Esophagus muscularis mucosa (tissue), 4 donors: ENCODE measurements at regions not wholly inside any gene's neighbourhood (a gene's known extent, or its start where the extent isn't known, plus 50 kb on each side); places are given as distances from the start of the nearest gene placed in this dataset.

ENCODE experiments used
- DNase-seq: peaks from one replicate; pipeline ENCODE4 v3.0.0-alpha.2; 2017; ENCODE audit errors: extremely low spot score
- H3K27ac ChIP-seq, 4 donors: fragments of 200-600 bp; sonication (generic); replicated peaks in 1 of 4; 1 replicate in 3 of 4; 2 replicates in 1 of 4; pipeline ENCODE4 v1.5.1; 2016 to 2019; ENCODE audit warnings: mild to moderate bottlenecking in 1 of 4
- H3K27me3 ChIP-seq, 4 donors: fragments of 200-600 bp; sonication (generic); one replicate each; pipeline versions ENCODE4 v1.5.1 to v1.6.0; 2016 to 2019
- H3K36me3 ChIP-seq, 4 donors: fragments of 200-600 bp; sonication (generic); one replicate each; pipeline ENCODE4 v1.5.1; 2016 to 2019
- H3K4me1 ChIP-seq, 4 donors: fragments of 200-600 bp; sonication (generic); one replicate each; pipeline ENCODE4 v1.5.1; 2016 to 2019
- H3K4me3 ChIP-seq, 4 donors: fragments of 200-600 bp; sonication (generic); 1 replicate in 2 of 4; 2 replicates in 2 of 4; pipeline ENCODE4 v1.5.1; 2016 to 2019; ENCODE audit warnings: mild to moderate bottlenecking in 4 of 4, moderate library complexity in 1 of 4
- H3K9me3 ChIP-seq, 4 donors: fragments of 200-600 bp; sonication (generic); 1 replicate in 3 of 4; 2 replicates in 1 of 4; pipeline ENCODE4 v1.5.1; 2016 to 2019
- CTCF ChIP-seq, 3 experiments: fragments of 200-600 bp in 2 of 3; fragments of 450-650 bp in 1 of 3; sonication (generic) in 2 of 3; IDR thresholded peaks; one replicate each; pipeline ENCODE4 v1.5.1; 2017 to 2019; ENCODE audit warnings: antibody characterized with exemption in 3 of 3, mild to moderate bottlenecking in 2 of 3, moderate library complexity in 1 of 3
- EP300 ChIP-seq: sonication (generic); formaldehyde crosslinking; IDR thresholded peaks from one replicate; pipeline ENCODE4 v1.6.1; 2017; ENCODE audit warnings: antibody characterized with exemption
- POLR2A ChIP-seq: fragments of 450-650 bp; IDR thresholded peaks from one replicate; pipeline ENCODE4 v1.6.1; 2017; ENCODE audit warnings: antibody characterized with exemption, moderate library complexity, mild to moderate bottlenecking, low read depth
- POLR2AphosphoS5 ChIP-seq, 2 donors: sonication (generic); formaldehyde crosslinking; IDR thresholded peaks; one replicate each; pipeline ENCODE4 v1.6.1; 2017; ENCODE audit warnings: antibody characterized with exemption in 2 of 2
- WGBS: methylation state at CpG from one replicate; pipeline ENCODE4 v1.1.5; 2018; 5-methylcytosine and 5-hydroxymethylcytosine counted together
- intact Hi-C: fragments of 100-400 bp; cut with DNase I; formaldehyde crosslinking; loops from one replicate; pipeline ENCODE4 v1.15.1; 2023

- Histone ChIP-seq H3K36me3 (no peaks in the 10 kb centered on the region), H3K27me3 (peaks cover 0 to 7% (median 0%) of the 10 kb centered on the region in 4 donors), H3K4me1 (peaks cover 0 to 4% (median 0%) of the 10 kb centered on the region in 4 donors), H3K4me3 (no peak overlapping the region), H3K27ac (no peak overlapping the region), H3K9me3 (no peaks in the 10 kb centered on the region)
- DNase-seq: peak; percentile 17
- TF ChIP-seq CTCF (IDR thresholded peaks at IDR 0.05): no peak
- no peak for TF ChIP-seq POLR2A
- no peak for TF ChIP-seq EP300
- TF ChIP-seq POLR2AphosphoS5 (IDR thresholded peaks at IDR 0.05): no peak
- intact Hi-C loops: no loop called here
- WGBS: 97% methylated on average over 17 of the region's 17 CpGs
Measured at GRCh38 chr18:78239090-78239457, 740.5 kb upstream of the SALL3 start.

GRCh38 chr18:78240101-78240500, 739.5 kb upstream of the SALL3 start:
- no peak for DNase-seq
- no peak overlapping the region for H3K4me3 ChIP-seq
- H3K9me3 ChIP-seq: no peaks in the 10 kb centered on the region
- WGBS: 88% methylated on average over 13 of the region's 13 CpGs
- no peaks in the 10 kb centered on the region for H3K36me3 ChIP-seq
- H3K27ac ChIP-seq: no peak overlapping the region
- peaks cover 0 to 4% (median 0%) of the 10 kb centered on the region in 4 donors for H3K4me1 ChIP-seq
- TF ChIP-seq POLR2AphosphoS5 (IDR thresholded peaks at IDR 0.05): no peak
- no peak for TF ChIP-seq EP300
- no peak for TF ChIP-seq POLR2A
- no peak for TF ChIP-seq CTCF (IDR thresholded peaks at IDR 0.05)
- H3K27me3 ChIP-seq: peaks cover 0 to 7% (median 0%) of the 10 kb centered on the region in 4 donors
- intact Hi-C loops: no loop called here

GRCh38 chr18:78240627-78241252, 738.9 kb upstream of the SALL3 start:
- H3K36me3 ChIP-seq: no peaks in the 10 kb centered on the region
- no peak for TF ChIP-seq POLR2A
- TF ChIP-seq CTCF (IDR thresholded peaks at IDR 0.05): no peak
- no peak for TF ChIP-seq EP300
- no peak for TF ChIP-seq POLR2AphosphoS5 (IDR thresholded peaks at IDR 0.05)
- DNase-seq: no peak
- intact Hi-C loops: no loop called here
- no peak overlapping the region for H3K27ac ChIP-seq
- no peaks in the 10 kb centered on the region for H3K9me3 ChIP-seq
- H3K4me1 ChIP-seq: peaks cover 0 to 4% (median 0%) of the 10 kb centered on the region in 4 donors
- 71% methylated on average over 16 of the region's 16 CpGs for WGBS
- peaks cover 0 to 11% (median 0%) of the 10 kb centered on the region in 4 donors for H3K27me3 ChIP-seq
- no peak overlapping the region for H3K4me3 ChIP-seq

- intact Hi-C loops: no loop called here
- H3K4me3 ChIP-seq: peak overlapping the region in 1 of 4 donors; percentile 22
Measured at GRCh38 chr18:78241535-78242253, 737.9 kb upstream of the SALL3 start.

More at GRCh38 chr18:78241535-78242253, 737.9 kb upstream of the SALL3 start:
- DNase-seq: no peak
- Histone ChIP-seq H3K27me3 (peaks cover 0 to 20% (median 0%) of the 10 kb centered on the region in 4 donors), H3K4me1 (peaks cover 0 to 4% (median 0%) of the 10 kb centered on the region in 4 donors), H3K36me3 (no peaks in the 10 kb centered on the region), H3K9me3 (no peaks in the 10 kb centered on the region), H3K27ac (peak overlapping the region in 2 of 4 donors; percentile 5 to 10)
- WGBS: 36% methylated on average over 20 of the region's 20 CpGs
- TF ChIP-seq POLR2AphosphoS5 (IDR thresholded peaks at IDR 0.05) (no peak), EP300 (no peak), CTCF (IDR thresholded peaks at IDR 0.05) (no peak), POLR2A (no peak)
